GM23248 (cell line): ENCODE measurements at regions not wholly inside any gene's neighbourhood (a gene's known extent, or its start where the extent isn't known, plus 50 kb on each side); places are given as distances from the start of the nearest gene placed in this dataset.

ENCODE experiments used
- DNase-seq: peaks from one replicate; pipeline ENCODE4 v3.0.0-alpha.2; 2015
- H2AFZ ChIP-seq: fragments of 200-600 bp; sonication (generic); 2 replicates; pipeline ENCODE4 v1.6.1; 2016; ENCODE audit warnings: antibody characterized with exemption
- H3F3A ChIP-seq: fragments of 200-600 bp; sonication (generic); 2 replicates; pipeline ENCODE4 v1.6.1; 2016; ENCODE audit warnings: mild to moderate bottlenecking, antibody characterized with exemption, mixed run types; ENCODE audit not compliant: insufficient read depth
- H3K27ac ChIP-seq: fragments of 200-600 bp; sonication (generic); 2 replicates; pipeline ENCODE4 v1.5.1; 2016; ENCODE audit warnings: mild to moderate bottlenecking
- H3K27me3 ChIP-seq: fragments of 200-600 bp; sonication (generic); replicated peaks from 2 replicates; pipeline ENCODE4 v1.6.1; 2016; ENCODE audit warnings: mild to moderate bottlenecking; ENCODE audit not compliant: insufficient read depth
- H3K36me3 ChIP-seq: fragments of 200-600 bp; sonication (generic); 2 replicates; pipeline ENCODE4 v1.6.1; 2016; ENCODE audit warnings: low read depth, mild to moderate bottlenecking
- H3K4me1 ChIP-seq: fragments of 200-600 bp; sonication (generic); 2 replicates; pipeline ENCODE4 v1.6.1; 2016; ENCODE audit warnings: mild to moderate bottlenecking; ENCODE audit not compliant: insufficient read depth
- H3K4me2 ChIP-seq: fragments of 200-600 bp; sonication (generic); one replicate; pipeline ENCODE4 v1.6.1; 2016; ENCODE audit warnings: mild to moderate bottlenecking; ENCODE audit not compliant: unreplicated experiment
- H3K4me3 ChIP-seq: fragments of 200-600 bp; sonication (generic); 2 replicates; pipeline ENCODE4 v1.5.1; 2016; ENCODE audit warnings: mild to moderate bottlenecking
- H3K79me2 ChIP-seq: fragments of 200-600 bp; sonication (generic); 2 replicates; pipeline ENCODE4 v1.6.1; 2016; ENCODE audit warnings: mild to moderate bottlenecking; ENCODE audit not compliant: insufficient read depth
- H3K9ac ChIP-seq: fragments of 200-600 bp; sonication (generic); 2 replicates; pipeline ENCODE4 v1.6.1; 2016; ENCODE audit warnings: mild to moderate bottlenecking
- H3K9me2 ChIP-seq: fragments of 200-600 bp; sonication (generic); 2 replicates; pipeline ENCODE4 v1.6.1; 2016; ENCODE audit warnings: mixed run types, mild to moderate bottlenecking, moderate library complexity; ENCODE audit not compliant: insufficient read depth
- H3K9me3 ChIP-seq: fragments of 200-600 bp; sonication (generic); one replicate; pipeline ENCODE4 v1.6.1; 2017; ENCODE audit warnings: low read depth
- H4K20me1 ChIP-seq: fragments of 200-600 bp; sonication (generic); 2 replicates; pipeline ENCODE4 v1.6.0; 2016; ENCODE audit not compliant: insufficient read depth
- EZH2 ChIP-seq: fragments of 200-600 bp; sonication (generic); IDR thresholded peaks from 2 replicates; pipeline ENCODE4 v1.6.1; 2018; ENCODE audit warnings: antibody characterized with exemption, mild to moderate bottlenecking; ENCODE audit not compliant: insufficient read depth, poor library complexity, severe bottlenecking
- EZH2phosphoT487 ChIP-seq: fragments of 200-600 bp; sonication (generic); IDR thresholded peaks from 2 replicates; pipeline ENCODE4 v1.6.1; 2018; ENCODE audit warnings: antibody characterized with exemption, moderate library complexity, mild to moderate bottlenecking, low read depth; ENCODE audit not compliant: insufficient read depth
- WGBS, 2 experiments: methylation state at CpG; one replicate each; pipeline ENCODE4 v1.1.6; 2015 to 2017; ENCODE audit warnings: low lambda C conversion rate in 2 of 2, low coverage in 1 of 2; ENCODE audit errors: missing lambda C conversion rate in 2 of 2; 5-methylcytosine and 5-hydroxymethylcytosine counted together
- in situ Hi-C: fragments of 300-500 bp; cut with MboI; formaldehyde crosslinking; loops from 2 replicates; pipeline ENCODE4 v1.15.0; 2020

GRCh38 chr12:76183459-76184186 lies 99.1 kb upstream of the NAP1L1 start:
- Histone ChIP-seq H3K9me3 (no peaks in the 10 kb centered on the region), H2AFZ (peak overlapping the region; percentile 60), H3K27me3 (no peaks in the 10 kb centered on the region), H3K4me1 (peaks cover 16% of the 10 kb centered on the region), H3K9ac (no peak overlapping the region), H3K79me2 (no peaks in the 10 kb centered on the region), H3K36me3 (no peaks in the 10 kb centered on the region), H3K4me2 (peak overlapping the region; percentile 41), H3K9me2 (0 out of 2 replicates have a peak, but pooled peaks cover 6% of the 10 kb centered on the region), H3F3A (peaks cover 19% of the 10 kb centered on the region), H3K27ac (peak overlapping the region; percentile 55), H3K4me3 (no peak overlapping the region), H4K20me1 (no peaks in the 10 kb centered on the region)
- in situ Hi-C loops, result no loop called here
- DNase-seq, result peak; percentile 91
- WGBS, 2 experiments, result 9 to 14% methylated on average over 4 of the region's 4 CpGs
- TF ChIP-seq EZH2phosphoT487 (no peak), EZH2 (no peak)

GRCh38 chr12:76180401-76181277 lies 96.2 kb upstream of the NAP1L1 start:
- 81 to 82% methylated on average over 4 of the region's 4 CpGs for WGBS, 2 experiments
- in situ Hi-C loops, result no loop called here
- Histone ChIP-seq H3K9ac (no peak overlapping the region), H3K4me1 (peaks cover 22% of the 10 kb centered on the region), H4K20me1 (no peaks in the 10 kb centered on the region), H3K27me3 (no peaks in the 10 kb centered on the region), H3F3A (peaks cover 19% of the 10 kb centered on the region), H3K9me3 (no peaks in the 10 kb centered on the region), H3K9me2 (0 out of 2 replicates have a peak, but pooled peaks cover 6% of the 10 kb centered on the region), H3K36me3 (no peaks in the 10 kb centered on the region), H2AFZ (no peak overlapping the region), H3K4me3 (no peak overlapping the region), H3K4me2 (no peak overlapping the region), H3K79me2 (no peaks in the 10 kb centered on the region), H3K27ac (no peak overlapping the region)
- TF ChIP-seq EZH2 (no peak), EZH2phosphoT487 (no peak)
- no peak for DNase-seq

GRCh38 chr12:76178452-76178851 lies 94.0 kb upstream of the NAP1L1 start:
- peaks cover 10% of the 10 kb centered on the region for H3F3A ChIP-seq
- H3K4me3 ChIP-seq, result no peak overlapping the region
- H2AFZ ChIP-seq, result no peak overlapping the region
- no peaks in the 10 kb centered on the region for H4K20me1 ChIP-seq
- 77 to 83% methylated on average over 3 of the region's 3 CpGs for WGBS, 2 experiments
- H3K79me2 ChIP-seq, result no peaks in the 10 kb centered on the region
- no peak overlapping the region for H3K27ac ChIP-seq
- TF ChIP-seq EZH2 (no peak), EZH2phosphoT487 (no peak)
- no peaks in the 10 kb centered on the region for H3K9me2 ChIP-seq
- no peak overlapping the region for H3K4me2 ChIP-seq
- DNase-seq, result no peak
- H3K4me1 ChIP-seq, result peaks cover 14% of the 10 kb centered on the region
- no peaks in the 10 kb centered on the region for H3K9me3 ChIP-seq
- H3K9ac ChIP-seq, result no peak overlapping the region
- no peaks in the 10 kb centered on the region for H3K27me3 ChIP-seq
- in situ Hi-C loops, result no loop called here
- H3K36me3 ChIP-seq, result no peaks in the 10 kb centered on the region

GRCh38 chr12:76177821-76178220 lies 93.3 kb upstream of the NAP1L1 start:
- WGBS, 2 experiments, result 79 to 81% methylated on average over 4 of the region's 4 CpGs
- TF ChIP-seq EZH2phosphoT487 (no peak), EZH2 (no peak)
- Histone ChIP-seq H4K20me1 (no peaks in the 10 kb centered on the region), H3K4me3 (no peak overlapping the region), H3K27me3 (no peaks in the 10 kb centered on the region), H3K9ac (no peak overlapping the region), H3K4me1 (peaks cover 7% of the 10 kb centered on the region), H3K36me3 (no peaks in the 10 kb centered on the region), H3K9me2 (no peaks in the 10 kb centered on the region), H3K27ac (no peak overlapping the region), H3K9me3 (no peaks in the 10 kb centered on the region), H2AFZ (no peak overlapping the region), H3F3A (peaks cover 4% of the 10 kb centered on the region), H3K79me2 (no peaks in the 10 kb centered on the region), H3K4me2 (no peak overlapping the region)
- DNase-seq, result no peak
- in situ Hi-C loops, result no loop called here
